GM18867 (cell line): ENCODE measurements at regions not wholly inside any gene's neighbourhood (a gene's known extent, or its start where the extent isn't known, plus 50 kb on each side); places are given as distances from the start of the nearest gene placed in this dataset.
A peak's percentile ranks its signal among the peaks of the same experiment; 100 is the strongest.
"Not testable (repeated sequence)": the region's sequence is repeated elsewhere in the genome, so short reads cannot be mapped to it uniquely, and the experiment has no call there.

Experiments used
- ATAC-seq: cut with Tn5 transposase; IDR thresholded peaks from one replicate; pipeline ENCODE4 v1.9.1; 2021; ENCODE audit warnings: mild to moderate bottlenecking, moderate library complexity; ENCODE audit not compliant: unreplicated experiment

- ATAC-seq = not testable (repeated sequence)
Measured at GRCh38 chr10:133689897-133690296, 63.3 kb upstream of the FRG2B start.

- peak; percentile 30 for ATAC-seq
Measured at GRCh38 chr10:133688441-133688912, 61.9 kb upstream of the FRG2B start.

- ATAC-seq = peak; percentile 64
Measured at GRCh38 chr10:133687689-133688440, 61.3 kb upstream of the FRG2B start.

- ATAC-seq = not testable (repeated sequence)
Measured at GRCh38 chr10:133686992-133687391, 60.4 kb upstream of the FRG2B start.
